Ectodermal cell (in vitro differentiated cells): ENCODE measurements at regions not wholly inside any gene's neighbourhood (a gene's known extent, or its start where the extent isn't known, plus 50 kb on each side); places are given as distances from the start of the nearest gene placed in this dataset.
"Not testable (repeated sequence)": the region's sequence is repeated elsewhere in the genome, so short reads cannot be mapped to it uniquely, and the experiment has no call there.

Experiments
- H3K27ac ChIP-seq: 2 replicates; pipeline ENCODE4 v1.7.0; 2013; ENCODE audit warnings: mild to moderate bottlenecking, low read depth, low read length; ENCODE audit not compliant: insufficient read depth, poor library complexity, severe bottlenecking
- H3K27me3 ChIP-seq: 2 replicates; pipeline ENCODE4 v1.7.0; 2013; ENCODE audit warnings: mild to moderate bottlenecking, low read length; ENCODE audit not compliant: insufficient read depth, control insufficient read depth, poor library complexity, severe bottlenecking
- H3K36me3 ChIP-seq: one replicate; pipeline ENCODE4 v1.7.0; 2013; ENCODE audit warnings: low read length; ENCODE audit not compliant: control insufficient read depth, insufficient read depth
- H3K4me1 ChIP-seq: one replicate; pipeline ENCODE4 v1.7.0; 2013; ENCODE audit warnings: low read length; ENCODE audit not compliant: control insufficient read depth, insufficient read depth
- H3K4me3 ChIP-seq: 2 replicates; pipeline ENCODE4 v1.7.0; 2013; ENCODE audit warnings: low read depth, low read length, control low read depth; ENCODE audit not compliant: insufficient read depth
- H3K9me3 ChIP-seq: 2 replicates; pipeline ENCODE4 v1.7.0; 2013; ENCODE audit warnings: mild to moderate bottlenecking, low read length, moderate library complexity; ENCODE audit not compliant: control insufficient read depth
- WGBS, 2 experiments: methylation state at CpG; one replicate each; pipeline ENCODE4 v1.1.7; 2013; ENCODE audit warnings: missing lambda C conversion rate in 2 of 2; 5-methylcytosine and 5-hydroxymethylcytosine counted together

GRCh38 chr13:90934741-90935140 is 412.7 kb upstream of the MIR17HG start:
- no peak overlapping the region for H3K27ac ChIP-seq
- 98 to 100% methylated on average over 3 of the region's 3 CpGs for WGBS, 2 experiments
- no peaks in the 10 kb centered on the region for H3K9me3 ChIP-seq
- no peaks in the 10 kb centered on the region for H3K27me3 ChIP-seq
- no peak overlapping the region for H3K4me3 ChIP-seq
- H3K36me3 ChIP-seq = no peaks in the 10 kb centered on the region
- no peaks in the 10 kb centered on the region for H3K4me1 ChIP-seq

- Histone ChIP-seq H3K9me3 (no peaks in the 10 kb centered on the region), H3K4me3 (no peak overlapping the region), H3K4me1 (no peaks in the 10 kb centered on the region), H3K36me3 (no peaks in the 10 kb centered on the region), H3K27ac (no peak overlapping the region), H3K27me3 (no peaks in the 10 kb centered on the region)
These were observed 408.6 kb upstream of the MIR17HG start for GRCh38 chr13:90938848-90939247.

- no peak overlapping the region for H3K27ac ChIP-seq
- no peak overlapping the region for H3K4me3 ChIP-seq
- no peaks in the 10 kb centered on the region for H3K36me3 ChIP-seq
- WGBS, 2 experiments = 92 to 93% methylated on average over 3 of the region's 4 CpGs
- no peaks in the 10 kb centered on the region for H3K4me1 ChIP-seq
- H3K27me3 ChIP-seq = no peaks in the 10 kb centered on the region
- no peaks in the 10 kb centered on the region for H3K9me3 ChIP-seq
These were observed 403.5 kb upstream of the MIR17HG start for GRCh38 chr13:90943946-90944345.

GRCh38 chr13:90945146-90945545 is 402.3 kb upstream of the MIR17HG start:
- not testable (repeated sequence) for H3K27me3 ChIP-seq, H3K9me3 ChIP-seq, H3K4me1 ChIP-seq, H3K27ac ChIP-seq, H3K4me3 ChIP-seq, H3K36me3 ChIP-seq
- no CpG with 5 or more reads among the region's 3 CpGs for WGBS, 2 experiments

- not testable (repeated sequence) for H3K4me3 ChIP-seq, H3K27ac ChIP-seq, H3K27me3 ChIP-seq, H3K36me3 ChIP-seq, H3K9me3 ChIP-seq, H3K4me1 ChIP-seq
- WGBS, 2 experiments = 70 to 88% methylated on average over 1 to 3 of the region's 5 CpGs
These were observed 401.4 kb upstream of the MIR17HG start for GRCh38 chr13:90946125-90946524.

GRCh38 chr13:90947976-90948375 is 399.5 kb upstream of the MIR17HG start:
- no peaks in the 10 kb centered on the region for H3K4me1 ChIP-seq
- H3K9me3 ChIP-seq = no peaks in the 10 kb centered on the region
- no peaks in the 10 kb centered on the region for H3K27me3 ChIP-seq
- WGBS, 2 experiments = 95 to 97% methylated on average over 2 of the region's 2 CpGs
- no peak overlapping the region for H3K4me3 ChIP-seq
- H3K36me3 ChIP-seq = no peaks in the 10 kb centered on the region
- H3K27ac ChIP-seq = no peak overlapping the region

- no peaks in the 10 kb centered on the region for H3K9me3 ChIP-seq
- H3K4me1 ChIP-seq = no peaks in the 10 kb centered on the region
- no peaks in the 10 kb centered on the region for H3K36me3 ChIP-seq
- H3K27me3 ChIP-seq = no peaks in the 10 kb centered on the region
- no peak overlapping the region for H3K27ac ChIP-seq
- 86 to 100% methylated on average over 1 of the region's 1 CpG for WGBS, 2 experiments
- H3K4me3 ChIP-seq = no peak overlapping the region
These were observed 397.3 kb upstream of the MIR17HG start for GRCh38 chr13:90950160-90950559.

GRCh38 chr13:90951663-90952062 is 395.8 kb upstream of the MIR17HG start:
- H3K9me3 ChIP-seq = no peaks in the 10 kb centered on the region
- H3K4me3 ChIP-seq = no peak overlapping the region
- H3K27ac ChIP-seq = no peak overlapping the region
- WGBS, 2 experiments = 90 to 97% methylated on average over 4 of the region's 5 CpGs
- no peaks in the 10 kb centered on the region for H3K27me3 ChIP-seq
- no peaks in the 10 kb centered on the region for H3K36me3 ChIP-seq
- no peaks in the 10 kb centered on the region for H3K4me1 ChIP-seq

GRCh38 chr13:90952326-90952725 is 395.2 kb upstream of the MIR17HG start:
- Histone ChIP-seq H3K27ac (no peak overlapping the region), H3K9me3 (no peaks in the 10 kb centered on the region), H3K4me1 (no peaks in the 10 kb centered on the region), H3K27me3 (no peaks in the 10 kb centered on the region), H3K4me3 (no peak overlapping the region), H3K36me3 (no peaks in the 10 kb centered on the region)
- 91 to 97% methylated on average over 1 of the region's 1 CpG for WGBS, 2 experiments

GRCh38 chr13:90954605-90955195 is 392.8 kb upstream of the MIR17HG start:
- H3K9me3 ChIP-seq = no peaks in the 10 kb centered on the region
- no peaks in the 10 kb centered on the region for H3K36me3 ChIP-seq
- no peak overlapping the region for H3K27ac ChIP-seq
- H3K4me3 ChIP-seq = no peak overlapping the region
- H3K4me1 ChIP-seq = no peaks in the 10 kb centered on the region
- WGBS, 2 experiments = 98 to 100% methylated on average over 2 of the region's 2 CpGs
- no peaks in the 10 kb centered on the region for H3K27me3 ChIP-seq

- H3K4me3 ChIP-seq = no peak overlapping the region
These were observed 391.5 kb upstream of the MIR17HG start for GRCh38 chr13:90956031-90956430.

More at GRCh38 chr13:90956031-90956430, 391.5 kb upstream of the MIR17HG start:
- WGBS, 2 experiments = 93% methylated on average over 1 of the region's 1 CpG
- H3K9me3 ChIP-seq = no peaks in the 10 kb centered on the region
- H3K4me1 ChIP-seq = no peaks in the 10 kb centered on the region
- no peaks in the 10 kb centered on the region for H3K27me3 ChIP-seq
- H3K36me3 ChIP-seq = no peaks in the 10 kb centered on the region
- H3K27ac ChIP-seq = no peak overlapping the region
